ENCODE measurements at regions not wholly inside any gene's neighbourhood (a gene's known extent, or its start where the extent isn't known, plus 50 kb on each side); places are given as distances from the start of the nearest gene placed in this dataset.
"Not testable (repeated sequence)": the region's sequence is repeated elsewhere in the genome, so short reads cannot be mapped to it uniquely, and the experiment has no call there.

DNA sequence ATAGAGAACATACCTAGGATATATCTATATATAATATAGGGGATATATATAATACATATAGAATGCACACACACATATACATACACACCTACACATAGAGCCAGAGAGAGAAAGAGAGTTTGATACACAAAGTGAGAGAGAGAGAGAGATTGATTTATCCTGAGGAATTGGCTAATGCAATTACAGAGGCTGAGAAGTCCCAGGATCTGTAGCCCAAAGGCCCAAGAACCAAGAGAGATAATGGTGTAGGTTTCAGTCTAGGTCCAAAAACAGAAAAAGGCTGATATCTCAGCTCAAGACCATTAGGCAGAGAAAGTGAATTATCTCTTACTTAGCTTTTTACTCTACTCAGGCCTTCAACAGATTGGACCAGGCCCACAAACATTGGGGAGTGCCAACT, 715.0 kb upstream of the LCORL start:
- DNase-seq (ENCODE audit: low read depth), result no peak

GRCh38 chr4:18735740-18736268, 714.2 kb upstream of the LCORL start:
- no peak for DNase-seq (ENCODE audit: low read depth)

- DNase-seq (ENCODE audit: low read depth), result no peak
Measured at GRCh38 chr4:18734405-18734804, 712.9 kb upstream of the LCORL start.

GRCh38 chr4:18733961-18734360, 712.4 kb upstream of the LCORL start:
- DNase-seq (ENCODE audit: low read depth), result no peak

DNA sequence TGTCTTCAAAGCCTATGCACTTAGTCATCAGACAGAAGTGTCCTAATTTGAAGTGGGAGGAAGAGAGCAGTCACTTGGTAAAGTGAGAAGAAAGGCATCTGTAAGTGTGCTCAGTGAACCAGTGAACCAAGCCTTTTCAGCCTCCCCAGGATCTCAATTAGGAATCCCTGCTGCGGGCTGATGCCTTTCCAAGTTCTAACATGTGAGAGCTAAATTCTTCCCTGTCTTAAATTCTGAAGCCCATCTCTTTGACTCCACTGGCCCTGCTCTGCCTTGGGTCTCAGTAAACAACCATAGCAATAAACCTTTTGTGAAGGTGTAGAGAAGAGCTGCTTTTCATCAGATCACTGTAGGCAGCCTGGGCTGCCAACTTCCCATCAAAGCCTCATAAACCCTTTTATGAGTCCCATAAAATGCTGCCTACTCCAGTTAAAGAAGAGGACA, 701.2 kb upstream of the LCORL start:
- DNase-seq (ENCODE audit: low read depth), result no peak

DNA sequence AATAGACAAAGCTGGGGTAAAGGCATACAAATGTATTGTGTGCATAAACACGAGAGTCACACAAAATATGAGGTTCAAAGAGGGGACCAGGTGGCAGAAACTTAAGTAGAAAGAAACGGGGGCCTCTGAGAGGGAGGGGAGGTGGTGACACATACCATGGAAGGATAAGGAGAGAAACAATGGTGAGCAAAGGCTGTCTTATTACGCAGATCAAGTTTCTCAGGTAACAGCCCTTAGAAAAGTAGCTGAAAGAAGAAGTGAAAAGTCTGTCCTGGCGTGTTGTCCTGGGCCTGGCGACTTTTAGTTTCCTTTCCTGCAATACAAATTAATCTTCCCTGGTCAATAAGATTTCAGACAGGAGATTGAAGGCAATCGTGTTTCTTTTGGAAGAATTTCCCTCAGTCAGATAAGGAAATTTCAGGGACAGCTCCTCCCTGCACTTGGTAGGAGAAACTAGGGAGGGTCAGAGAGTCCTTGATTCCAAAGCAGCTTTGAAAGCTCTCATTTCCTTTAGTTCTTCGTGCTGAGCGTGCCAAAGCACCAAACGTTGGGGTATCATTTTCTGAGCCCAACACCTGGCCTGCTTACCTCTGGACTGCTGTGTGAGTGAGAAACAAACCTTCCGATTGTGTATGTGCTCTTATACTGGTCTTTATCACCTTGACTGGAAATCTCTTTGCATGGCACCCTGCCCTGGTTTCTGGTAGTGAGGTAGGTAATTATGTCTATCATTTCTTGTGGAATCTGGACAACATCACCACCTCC, 676.7 kb upstream of the LCORL start:
- DNase-seq (ENCODE audit: low read depth), result no peak

- DNase-seq (ENCODE audit: low read depth), result no peak
Measured at GRCh38 chr4:18695733-18696527, 674.4 kb upstream of the LCORL start.

- DNase-seq (ENCODE audit: low read depth), result no peak
Measured at GRCh38 chr4:18691431-18692200, 670.1 kb upstream of the LCORL start.

DNA sequence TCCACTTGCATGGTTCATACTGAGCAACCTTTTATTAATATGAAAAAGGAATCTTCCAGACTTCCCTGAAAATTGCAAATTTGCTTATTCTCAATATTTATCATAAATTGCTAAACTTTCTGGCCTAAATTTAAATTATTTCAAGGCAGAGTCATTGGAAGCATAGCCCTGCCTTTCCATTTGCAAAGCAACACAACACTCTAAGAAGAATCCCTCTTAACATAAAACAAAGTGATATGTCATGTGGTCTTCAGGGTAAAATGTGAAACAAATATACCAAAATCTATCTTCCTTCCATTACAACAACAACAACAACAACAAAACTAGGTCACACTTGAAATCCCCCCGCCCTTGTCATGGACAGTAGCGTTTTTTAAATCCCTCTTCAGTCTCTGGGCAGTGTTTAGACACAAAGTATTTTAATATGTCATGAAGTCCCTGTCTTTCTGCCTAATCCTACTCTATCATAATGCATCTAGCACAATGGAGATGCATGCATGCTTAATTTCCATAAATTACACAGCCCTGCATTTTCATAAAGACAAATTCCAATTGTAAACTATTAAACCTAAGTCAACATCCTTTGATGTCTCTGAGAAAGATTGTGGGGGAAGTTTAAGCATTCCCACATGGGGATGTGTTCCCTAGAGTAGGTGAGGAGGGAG, 668.9 kb upstream of the LCORL start:
- DNase-seq (ENCODE audit: low read depth), result no peak

DNA sequence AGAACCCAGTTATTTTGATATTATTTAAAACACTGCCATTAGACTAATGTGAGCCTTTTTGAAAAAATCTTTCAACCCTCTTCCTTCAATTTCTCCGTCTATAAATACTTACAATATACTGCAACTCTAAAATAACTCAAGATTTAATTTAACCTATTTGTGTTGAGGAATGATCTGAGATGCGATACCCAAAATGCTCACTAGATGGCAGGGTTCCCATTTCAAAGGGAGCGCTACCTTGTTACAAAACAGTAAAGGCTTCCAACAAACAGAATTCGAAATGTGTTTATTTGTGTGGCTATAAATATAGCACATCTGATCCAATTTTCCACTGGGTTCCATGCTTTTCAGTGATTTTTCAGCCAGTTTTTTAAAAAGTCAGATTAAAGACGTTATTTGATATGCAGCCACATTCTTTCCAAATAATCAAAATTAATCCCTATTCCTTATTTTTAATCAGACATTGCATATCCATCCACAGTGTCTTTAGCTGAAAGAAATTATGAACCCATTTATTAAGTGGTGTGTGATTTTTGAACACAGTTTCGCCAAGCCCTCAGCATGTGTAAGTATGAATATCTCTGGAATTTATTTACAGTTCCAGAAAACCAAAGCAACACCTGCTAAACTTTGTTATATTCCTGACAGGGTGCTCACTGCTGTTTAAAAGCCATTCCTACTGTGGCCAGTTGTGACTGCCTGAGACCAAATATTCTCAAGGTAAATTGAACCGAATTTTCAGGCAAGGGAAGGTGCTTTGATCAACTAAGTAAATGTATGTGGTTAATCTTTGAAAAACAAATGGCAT, 668.0 kb upstream of the LCORL start:
- DNase-seq (ENCODE audit: low read depth), result no peak

GRCh38 chr4:18688351-18688750, 666.8 kb upstream of the LCORL start:
- DNase-seq (ENCODE audit: low read depth), result not testable (repeated sequence)

GRCh38 chr4:18686338-18687037, 664.9 kb upstream of the LCORL start:
- DNase-seq (ENCODE audit: low read depth), result no peak

- no peak for DNase-seq (ENCODE audit: low read depth)
Measured at GRCh38 chr4:18684932-18685331, 663.4 kb upstream of the LCORL start.

- DNase-seq (ENCODE audit: low read depth), result no peak
Measured at GRCh38 chr4:18676526-18676915, 655.0 kb upstream of the LCORL start.

DNA sequence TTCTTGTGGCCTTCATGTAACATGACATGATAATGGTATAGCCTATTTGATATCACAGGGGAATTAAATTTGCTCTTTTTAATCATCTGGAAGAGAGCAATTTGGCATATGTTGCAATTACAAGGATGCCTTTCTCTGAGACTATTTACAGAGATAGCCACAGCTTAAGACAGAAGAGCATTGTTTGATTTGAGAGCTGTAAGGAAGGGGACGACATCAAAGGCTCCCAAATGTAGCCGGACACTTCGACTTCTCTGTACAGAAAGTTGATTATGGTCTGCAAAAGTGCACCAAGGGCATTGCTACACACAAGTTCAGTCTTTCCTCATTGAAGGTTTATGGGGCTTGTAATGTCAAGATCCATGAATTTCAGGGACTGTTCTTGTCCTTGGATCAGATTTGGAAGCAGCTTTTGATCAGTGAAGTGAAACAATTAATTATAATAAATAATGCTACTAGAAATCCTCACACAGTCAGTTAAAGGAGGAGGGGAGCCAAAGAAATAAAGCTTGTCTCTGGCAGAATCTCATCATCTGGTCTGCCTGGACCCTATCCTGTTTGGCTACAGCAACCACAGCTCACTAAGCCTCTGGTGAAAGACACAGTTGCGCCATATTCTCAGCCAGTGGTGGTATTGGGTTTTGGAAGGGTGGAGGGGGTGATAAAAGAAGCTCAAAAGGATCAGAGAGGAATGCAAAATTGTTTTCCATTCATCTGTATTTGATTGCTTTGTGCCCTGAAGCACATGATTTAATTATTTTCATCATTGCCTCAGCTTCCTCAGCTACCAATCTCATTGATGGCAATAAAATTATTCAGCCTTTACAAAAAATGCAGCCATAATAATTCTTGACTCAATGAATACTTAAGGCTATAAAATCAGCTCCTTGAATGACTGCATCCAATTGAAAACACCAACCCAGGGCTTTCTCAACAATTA, 654.3 kb upstream of the LCORL start:
- DNase-seq (ENCODE audit: low read depth), result no peak

DNA sequence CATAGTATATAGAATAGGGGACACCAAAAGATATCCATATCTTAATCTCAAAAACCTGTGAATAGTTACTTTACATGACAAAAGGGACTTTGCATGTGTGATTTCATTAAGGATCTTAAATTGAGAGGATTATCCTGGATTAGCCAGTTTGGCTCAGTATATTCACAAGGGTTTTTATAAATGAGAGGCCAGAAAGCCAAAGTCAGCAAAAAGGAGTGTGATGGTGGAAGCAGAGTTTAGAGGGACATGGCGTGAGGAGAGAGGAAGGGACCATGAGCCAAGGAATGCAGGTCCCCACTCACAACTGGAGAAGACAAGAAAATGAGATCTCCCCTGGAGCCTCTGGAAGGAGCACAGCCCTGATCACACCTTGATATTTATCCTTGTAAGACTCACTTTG, 648.5 kb upstream of the LCORL start:
- no peak for DNase-seq (ENCODE audit: low read depth)

GRCh38 chr4:18669390-18669789, 647.8 kb upstream of the LCORL start:
- DNase-seq (ENCODE audit: low read depth), result no peak

DNA sequence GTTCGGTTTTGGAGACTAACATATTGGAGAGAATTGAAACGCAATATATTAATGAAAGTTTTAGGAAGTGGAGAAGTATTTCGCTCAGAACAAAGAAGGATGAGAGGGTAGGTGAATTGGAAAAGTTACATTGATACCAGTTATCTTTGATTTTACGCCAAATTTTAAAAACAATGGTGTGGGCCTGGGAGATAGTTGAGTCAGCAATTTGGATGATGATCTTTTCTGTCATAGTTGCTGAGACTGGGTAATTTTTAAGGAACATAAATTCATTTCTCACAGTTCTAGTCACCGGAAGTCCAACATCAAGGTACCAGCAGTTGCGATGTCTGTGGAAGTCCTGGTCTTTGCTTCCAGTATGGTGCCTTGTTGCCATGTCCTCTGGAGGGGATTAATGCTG, 644.8 kb upstream of the LCORL start:
- no peak for DNase-seq (ENCODE audit: low read depth)

DNA sequence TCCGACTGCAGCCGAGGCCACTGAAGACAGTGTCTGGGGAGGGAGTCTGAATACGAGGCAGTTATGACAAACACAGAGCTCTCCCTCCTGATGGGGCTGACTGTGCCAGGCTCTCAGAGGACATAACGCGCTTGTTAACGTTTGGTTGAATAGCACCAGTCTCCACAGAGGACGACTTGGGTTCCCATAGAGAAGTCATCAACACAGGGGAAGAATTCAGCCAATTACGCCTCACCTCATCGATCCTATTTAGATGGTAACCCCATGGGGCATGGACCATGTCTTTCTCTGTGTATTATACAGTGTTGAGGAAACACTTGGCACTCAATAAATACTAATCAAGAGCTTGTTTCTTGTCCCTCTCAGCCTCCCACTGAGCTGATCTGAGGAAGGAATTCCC, 642.6 kb upstream of the LCORL start:
- DNase-seq (ENCODE audit: low read depth), result no peak
